IMR-90 (cell line): ENCODE measurements at regions not wholly inside any gene's neighbourhood (a gene's known extent, or its start where the extent isn't known, plus 50 kb on each side); places are given as distances from the start of the nearest gene placed in this dataset.

Experiments used
- ATAC-seq: fragments of 200-7000 bp; cut with Tn5 transposase; 2 replicates; pipeline ENCODE4 v1.9.1; 2020; ENCODE audit warnings: low read depth, mild to moderate bottlenecking, moderate library complexity
- BruUV-seq: library from RNA; stranded (reverse); fragments of 400-500 nt; replicated peaks from 2 replicates; lab custom pipeline; 2021; lab: Mats Ljungman, UMichigan
- CTCF ChIA-PET: fragments of 300-600 bp; formaldehyde crosslinking; extraction: SDS; loops from one replicate; lab custom pipeline; 2021; ENCODE audit warnings: antibody characterized with exemption; lab: Yijun Ruan, JAX
- POLR2A ChIA-PET: fragments of 300-600 bp; sonication (Branson Sonifier 250); formaldehyde crosslinking; loops from one replicate; lab custom pipeline; 2022; ENCODE audit warnings: antibody characterized with exemption; ENCODE audit not compliant: unreplicated experiment; lab: Charles Lee
- DNase-seq: peaks from one replicate; pipeline ENCODE4 v3.0.0; 2013
- H2AFZ ChIP-seq: replicated peaks from 2 replicates; pipeline ENCODE3; 2013; ENCODE audit warnings: low read length, mild to moderate bottlenecking; ENCODE audit not compliant: poor library complexity
- H2AK5ac ChIP-seq: 2 replicates; pipeline ENCODE4 v1.6.1; 2013; ENCODE audit warnings: low read depth, low read length, inconsistent platforms
- H2AK9ac ChIP-seq: replicated peaks from 2 replicates; pipeline ENCODE3; 2013; ENCODE audit warnings: mild to moderate bottlenecking, low read depth, low read length, moderate library complexity; ENCODE audit not compliant: poor library complexity
- H2BK120ac ChIP-seq: 2 replicates; pipeline ENCODE4 v1.6.1; 2013; ENCODE audit warnings: low read depth, low read length, inconsistent platforms
- H2BK15ac ChIP-seq: 3 replicates; pipeline ENCODE4 v1.6.1; 2013; ENCODE audit warnings: low read depth, low read length, inconsistent platforms
- H2BK20ac ChIP-seq: 2 replicates; pipeline ENCODE4 v1.6.1; 2013; ENCODE audit warnings: low read depth, mild to moderate bottlenecking, inconsistent platforms, low read length, moderate library complexity
- H2BK5ac ChIP-seq: 2 replicates; pipeline ENCODE4 v1.6.1; 2013; ENCODE audit warnings: mild to moderate bottlenecking, low read depth, low read length, inconsistent platforms; ENCODE audit not compliant: poor library complexity, severe bottlenecking
- H3K14ac ChIP-seq: replicated peaks from 2 replicates; pipeline ENCODE4 v1.6.1; 2013; ENCODE audit warnings: low read depth, low read length, inconsistent platforms
- H3K18ac ChIP-seq: 2 replicates; pipeline ENCODE4 v1.6.1; 2013; ENCODE audit warnings: low read depth, low read length, control low read depth
- H3K23ac ChIP-seq: 2 replicates; pipeline ENCODE4 v1.6.1; 2013; ENCODE audit warnings: low read depth, low read length, inconsistent platforms
- H3K27ac ChIP-seq: 2 replicates; pipeline ENCODE4 v1.5.1; 2013; ENCODE audit warnings: mild to moderate bottlenecking, control low read depth, low read length; ENCODE audit not compliant: insufficient read depth
- H3K27me3 ChIP-seq: 2 replicates; pipeline ENCODE4 v1.6.1; 2013; ENCODE audit warnings: low read length; ENCODE audit not compliant: control insufficient read depth, insufficient read depth
- H3K36me3 ChIP-seq: 2 replicates; pipeline ENCODE4 v1.6.1; 2013; ENCODE audit warnings: low read length, mixed read lengths; ENCODE audit not compliant: control insufficient read depth, insufficient read depth
- H3K4ac ChIP-seq: 2 replicates; pipeline ENCODE4 v1.6.1; 2013; ENCODE audit warnings: low read depth, low read length, inconsistent platforms
- H3K4me1 ChIP-seq: 2 replicates; pipeline ENCODE4 v1.6.1; 2013; ENCODE audit warnings: low read length, mixed read lengths; ENCODE audit not compliant: control insufficient read depth, insufficient read depth
- H3K4me2 ChIP-seq: 2 replicates; pipeline ENCODE4 v1.6.1; 2013; ENCODE audit warnings: low read depth, mild to moderate bottlenecking, control low read depth, low read length, moderate library complexity
- H3K4me3 ChIP-seq: 2 replicates; pipeline ENCODE4 v1.5.1; 2013; ENCODE audit warnings: low read depth, mild to moderate bottlenecking, control low read depth, low read length, moderate library complexity; ENCODE audit not compliant: insufficient read depth
- H3K56ac ChIP-seq: 2 replicates; pipeline ENCODE4 v1.6.1; 2013; ENCODE audit warnings: low read length, inconsistent platforms; ENCODE audit not compliant: insufficient read depth; ENCODE audit errors: extremely low read depth
- H3K79me1 ChIP-seq, 2 experiments: 2 replicates each; pipeline ENCODE4 v1.6.1; 2013; ENCODE audit warnings: low read length in 2 of 2, inconsistent platforms in 1 of 2, low read depth in 1 of 2
- H3K9ac ChIP-seq: 2 replicates; pipeline ENCODE4 v1.6.1; 2013; ENCODE audit warnings: low read depth, low read length, control low read depth
- H3K9me1 ChIP-seq: 2 replicates; pipeline ENCODE4 v1.6.1; 2013; ENCODE audit warnings: low read length, inconsistent platforms; ENCODE audit not compliant: insufficient read depth
- H3K9me3 ChIP-seq: 2 replicates; pipeline ENCODE4 v1.6.1; 2013; ENCODE audit warnings: low read length; ENCODE audit not compliant: control insufficient read depth, insufficient read depth
- H4K20me1 ChIP-seq: 2 replicates; pipeline ENCODE4 v1.6.1; 2013; ENCODE audit warnings: low read length, inconsistent platforms; ENCODE audit not compliant: insufficient read depth
- H4K5ac ChIP-seq: 2 replicates; pipeline ENCODE4 v1.6.1; 2013; ENCODE audit warnings: mild to moderate bottlenecking, low read depth, low read length, control low read depth
- H4K8ac ChIP-seq, 2 experiments: 2 replicates each; pipeline ENCODE4 v1.6.1; 2013; ENCODE audit warnings: low read depth in 2 of 2, low read length in 2 of 2, control low read depth in 1 of 2, inconsistent platforms in 1 of 2
- H4K91ac ChIP-seq: 2 replicates; pipeline ENCODE4 v1.6.1; 2013; ENCODE audit warnings: low read depth, low read length, inconsistent platforms; ENCODE audit not compliant: insufficient read depth
- BHLHE40 ChIP-seq: fragments of 150-350 bp; IDR thresholded peaks from 2 replicates; pipeline ENCODE4 v1.6.1; 2016; ENCODE audit warnings: mild to moderate bottlenecking, low read depth, low read length
- FOS ChIP-seq: fragments of 150-350 bp; IDR thresholded peaks from 2 replicates; pipeline ENCODE4 v1.6.1; 2016; ENCODE audit warnings: low read depth, low read length
- MAFK ChIP-seq: IDR thresholded peaks from 2 replicates; pipeline ENCODE4 v1.6.1; 2012; ENCODE audit warnings: low read depth, low read length, improper control_type of control experiment
- MAZ ChIP-seq: IDR thresholded peaks from 2 replicates; pipeline ENCODE4 v1.6.1; 2012; ENCODE audit warnings: low read depth, mild to moderate bottlenecking, low read length, improper control_type of control experiment, moderate library complexity, borderline replicate concordance
- MXI1 ChIP-seq: IDR thresholded peaks from 2 replicates; pipeline ENCODE4 v1.6.1; 2012; ENCODE audit warnings: low read depth, mild to moderate bottlenecking, low read length, moderate library complexity, borderline replicate concordance
- NFE2L2 ChIP-seq: fragments of 150-350 bp; IDR thresholded peaks from 2 replicates; pipeline ENCODE4 v1.6.1; 2016; ENCODE audit warnings: low read depth, mild to moderate bottlenecking, low read length
- POLR2A ChIP-seq: IDR thresholded peaks from 2 replicates; pipeline ENCODE4 v1.6.1; 2012; ENCODE audit warnings: mild to moderate bottlenecking, low read depth, low read length
- RAD21 ChIP-seq: IDR thresholded peaks from 2 replicates; pipeline ENCODE4 v1.6.1; 2012; ENCODE audit warnings: low read length, improper control_type of control experiment
- RCOR1 ChIP-seq: IDR thresholded peaks from 2 replicates; pipeline ENCODE4 v1.6.1; 2012; ENCODE audit warnings: mild to moderate bottlenecking, low read length, improper control_type of control experiment; ENCODE audit not compliant: insufficient replicate concordance
- SMC3 ChIP-seq: fragments of 150-350 bp; IDR thresholded peaks from 2 replicates; pipeline ENCODE4 v1.6.1; 2016; ENCODE audit warnings: low read depth, mild to moderate bottlenecking, antibody characterized with exemption, low read length, moderate library complexity
- WGBS, 2 experiments: methylation state at CpG; one replicate each; pipeline versions ENCODE4 v1.1.5 to v1.1.7; 2013; ENCODE audit warnings: missing lambda C conversion rate in 2 of 2; ENCODE audit not compliant: insufficient read length in 1 of 2; ENCODE audit errors: extremely low coverage in 2 of 2; 5-methylcytosine and 5-hydroxymethylcytosine counted together
- dilution Hi-C: fragments of 300-500 bp; cut with HindIII; formaldehyde crosslinking; loops from one replicate; pipeline ENCODE4 v1.14.3; 2018; ENCODE audit warnings: low sequenced_read_pairs; ENCODE audit not compliant: unreplicated experiment
- in situ Hi-C: fragments of 300-500 bp; cut with MboI; formaldehyde crosslinking; loops from 3 replicates; pipeline ENCODE4 v1.14.3; 2019; ENCODE audit warnings: low sequenced_read_pairs, inconsistent platforms, mixed read lengths
- intact Hi-C: fragments of 100-400 bp; cut with micrococcal nuclease; formaldehyde crosslinking; loops from 2 replicates; pipeline ENCODE4 v1.10.0; 2022
- TF ChIP-seq, protein P1 (sequence below): fragments of 150-350 bp; IDR thresholded peaks from 2 replicates; pipeline ENCODE4 v1.6.1; 2016; ENCODE audit warnings: low read depth, mild to moderate bottlenecking, low read length, moderate library complexity, borderline replicate concordance
- TF ChIP-seq, protein P2 (sequence below): conservative IDR thresholded peaks from 2 replicates; pipeline ENCODE4 v1.5.1; 2012; ENCODE audit warnings: mild to moderate bottlenecking, low read depth, low read length, improper control_type of control experiment

DNA sequence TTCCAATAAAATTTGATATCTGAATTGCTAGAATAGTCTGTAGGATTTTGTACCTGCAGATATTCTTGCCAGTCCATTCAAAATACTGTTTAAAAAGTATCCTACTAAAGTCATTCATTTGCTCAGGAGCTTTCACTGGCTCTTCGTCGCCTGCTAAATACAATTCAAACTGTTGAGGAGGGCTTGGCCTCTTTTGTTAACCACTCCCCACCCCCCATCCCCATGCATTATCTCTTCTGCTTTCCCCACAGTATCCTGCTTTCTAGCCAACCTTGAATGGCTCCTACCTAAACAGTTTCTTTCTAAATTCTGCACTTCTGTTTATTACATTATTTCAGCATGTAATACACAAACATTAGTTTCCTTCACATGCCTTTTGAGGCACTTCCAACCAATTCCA is 230.8 kb downstream of the CPE start:
- no peaks in the 10 kb centered on the region for H3K79me1 ChIP-seq
- TF ChIP-seq RAD21 = no peak
- TF ChIP-seq NFE2L2 = no peak
- TF ChIP-seq, protein P1, sequence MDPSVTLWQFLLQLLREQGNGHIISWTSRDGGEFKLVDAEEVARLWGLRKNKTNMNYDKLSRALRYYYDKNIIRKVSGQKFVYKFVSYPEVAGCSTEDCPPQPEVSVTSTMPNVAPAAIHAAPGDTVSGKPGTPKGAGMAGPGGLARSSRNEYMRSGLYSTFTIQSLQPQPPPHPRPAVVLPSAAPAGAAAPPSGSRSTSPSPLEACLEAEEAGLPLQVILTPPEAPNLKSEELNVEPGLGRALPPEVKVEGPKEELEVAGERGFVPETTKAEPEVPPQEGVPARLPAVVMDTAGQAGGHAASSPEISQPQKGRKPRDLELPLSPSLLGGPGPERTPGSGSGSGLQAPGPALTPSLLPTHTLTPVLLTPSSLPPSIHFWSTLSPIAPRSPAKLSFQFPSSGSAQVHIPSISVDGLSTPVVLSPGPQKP = no peak
- TF ChIP-seq BHLHE40 = no peak
- no peak for TF ChIP-seq POLR2A
- TF ChIP-seq MXI1 = no peak
- TF ChIP-seq FOS = no peak
- TF ChIP-seq SMC3 = no peak
- no peak for TF ChIP-seq MAZ
- TF ChIP-seq, protein P2, sequence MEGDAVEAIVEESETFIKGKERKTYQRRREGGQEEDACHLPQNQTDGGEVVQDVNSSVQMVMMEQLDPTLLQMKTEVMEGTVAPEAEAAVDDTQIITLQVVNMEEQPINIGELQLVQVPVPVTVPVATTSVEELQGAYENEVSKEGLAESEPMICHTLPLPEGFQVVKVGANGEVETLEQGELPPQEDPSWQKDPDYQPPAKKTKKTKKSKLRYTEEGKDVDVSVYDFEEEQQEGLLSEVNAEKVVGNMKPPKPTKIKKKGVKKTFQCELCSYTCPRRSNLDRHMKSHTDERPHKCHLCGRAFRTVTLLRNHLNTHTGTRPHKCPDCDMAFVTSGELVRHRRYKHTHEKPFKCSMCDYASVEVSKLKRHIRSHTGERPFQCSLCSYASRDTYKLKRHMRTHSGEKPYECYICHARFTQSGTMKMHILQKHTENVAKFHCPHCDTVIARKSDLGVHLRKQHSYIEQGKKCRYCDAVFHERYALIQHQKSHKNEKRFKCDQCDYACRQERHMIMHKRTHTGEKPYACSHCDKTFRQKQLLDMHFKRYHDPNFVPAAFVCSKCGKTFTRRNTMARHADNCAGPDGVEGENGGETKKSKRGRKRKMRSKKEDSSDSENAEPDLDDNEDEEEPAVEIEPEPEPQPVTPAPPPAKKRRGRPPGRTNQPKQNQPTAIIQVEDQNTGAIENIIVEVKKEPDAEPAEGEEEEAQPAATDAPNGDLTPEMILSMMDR = no peak
- no peak for TF ChIP-seq MAFK
- TF ChIP-seq RCOR1 = no peak
- no TSS peak for BruUV-seq
- 45% methylated on average over 2 of the region's 2 CpGs; no CpG with 5 or more reads in 1 of the 2 experiments for WGBS, 2 experiments
- intact Hi-C loops = no loop called here
- H4K91ac ChIP-seq = no peak overlapping the region
- H2AK9ac ChIP-seq = no peak overlapping the region
- no peaks in the 10 kb centered on the region for H3K27me3 ChIP-seq
- H3K27ac ChIP-seq = no peak overlapping the region
- H4K5ac ChIP-seq = no peak overlapping the region
- H3K23ac ChIP-seq = no peak overlapping the region
- ChIA-PET CTCF (no interaction called here), POLR2A (no interaction called here)
- no peaks in the 10 kb centered on the region for H3K4me1 ChIP-seq
- H3K18ac ChIP-seq = no peak overlapping the region
- no peak overlapping the region for H2BK20ac ChIP-seq
- no peak overlapping the region for H3K9ac ChIP-seq
- no peak overlapping the region for H4K8ac ChIP-seq
- H2AK5ac ChIP-seq = no peak overlapping the region
- no peak overlapping the region for H3K4ac ChIP-seq
- H2BK5ac ChIP-seq = no peak overlapping the region
- in situ Hi-C loops = no loop called here
- no peak overlapping the region for H2AFZ ChIP-seq
- H3K9me1 ChIP-seq = no peaks in the 10 kb centered on the region
- DNase-seq (no peak), ATAC-seq (no peak)
- H3K9me3 ChIP-seq = 0 out of 2 replicates have a peak, but pooled peaks cover 5% of the 10 kb centered on the region
- no peaks in the 10 kb centered on the region for H3K36me3 ChIP-seq
- H4K20me1 ChIP-seq = no peaks in the 10 kb centered on the region
- dilution Hi-C loops = no loop called here
- no peak overlapping the region for H3K14ac ChIP-seq
- H2BK120ac ChIP-seq = no peak overlapping the region
- H2BK15ac ChIP-seq = no peak overlapping the region
- no peak overlapping the region for H3K56ac ChIP-seq
- H3K4me2 ChIP-seq = no peak overlapping the region
- no peak overlapping the region for H3K4me3 ChIP-seq
